ENCODE measurements at regions not wholly inside any gene's neighbourhood (a gene's known extent, or its start where the extent isn't known, plus 50 kb on each side); places are given as distances from the start of the nearest gene placed in this dataset.
"Not testable (repeated sequence)": the region's sequence is repeated elsewhere in the genome, so short reads cannot be mapped to it uniquely, and the experiment has no call there.

DNA sequence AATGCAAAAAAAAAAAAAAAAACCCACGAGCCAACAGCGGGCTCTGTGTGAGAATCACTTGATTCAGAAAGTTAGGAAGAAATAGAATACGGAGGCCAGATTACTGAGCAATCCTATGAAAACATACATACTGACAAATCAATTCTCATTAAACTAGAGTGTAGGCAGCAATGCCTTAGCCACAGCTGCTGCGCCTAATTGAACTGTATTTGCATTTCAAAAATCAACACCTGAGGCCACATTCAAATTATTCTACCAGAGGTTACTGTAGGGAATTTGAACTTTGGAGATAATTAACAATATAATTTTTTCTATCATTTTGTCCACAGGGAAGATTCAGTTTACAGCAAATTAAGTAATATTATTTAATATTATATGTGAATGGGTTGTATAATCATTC is 138.4 kb upstream of the PLD5 start:
- Histone ChIP-seq H2AFZ (ENCODE audit: control insufficient read depth, low read depth, low read length) (no peak overlapping the region), H3K9ac (ENCODE audit: control insufficient read depth, insufficient read depth, low read length) (no peak overlapping the region), H3K27me3 (replicated peaks in 1 of 2; ENCODE audit: control insufficient read depth in 2 of 2, insufficient read depth in 2 of 2, low read length in 1 of 2) (no peaks in the 10 kb centered on the region), H3K4me3 (no peak overlapping the region), H4K20me1 (ENCODE audit: control insufficient read depth, insufficient read depth) (no peaks in the 10 kb centered on the region), H3K36me3 (ENCODE audit: control insufficient read depth in 2 of 2, insufficient read depth in 2 of 2, low read length in 1 of 2) (no peaks in the 10 kb centered on the region), H3K4me2 (ENCODE audit: control insufficient read depth, insufficient read depth) (no peak overlapping the region), H3K9me3 (replicated peaks; ENCODE audit: control insufficient read depth, insufficient read depth, low read length) (no peaks in the 10 kb centered on the region), H3K27ac (ENCODE audit: control insufficient read depth, insufficient read depth) (no peak overlapping the region), H3K79me2 (ENCODE audit: control insufficient read depth, insufficient read depth, low read length) (no peaks in the 10 kb centered on the region), H3K4me1 (ENCODE audit: control insufficient read depth, insufficient read depth, low read length) (no peaks in the 10 kb centered on the region)
- POLR2A ChIA-PET = no interaction called here
- in situ Hi-C loops (cut with MboI) (no loop called here), intact Hi-C loops (cut with micrococcal nuclease; ENCODE audit: unreplicated experiment) (no loop called here)
- BruUV-seq (replicated peaks) = no TSS peak
- WGBS (ENCODE audit: insufficient coverage, insufficient replicate concordance, low lambda C conversion rate, missing lambda C conversion rate) = 38% methylated on average over 4 of the region's 4 CpGs
- FAIRE-seq = no peak
- RAD21 ChIA-PET (ENCODE audit: unreplicated experiment) = no interaction called here
- ATAC-seq = no peak
- SMC1A ChIA-PET (ENCODE audit: uncharacterized antibody, unreplicated experiment) = no interaction called here
- CTCF ChIA-PET = interaction anchor here (0.8 to 1.4 kb wide), 2 partner anchors 11 to 53 kb away, joined by 3 to 4 read pairs; no protein-coding TSS in a partner anchor
- TF ChIP-seq ZBED1 (IDR thresholded peaks at IDR 0.05; ENCODE audit: borderline replicate concordance) (no peak), ZNF24 (IDR thresholded peaks at IDR 0.05) (no peak), ZNF274 (IDR thresholded peaks at IDR 0.05; ENCODE audit: insufficient read depth, insufficient read length) (no peak), GABPA (IDR thresholded peaks at IDR 0.05; ENCODE audit: low read depth) (no peak), JUND (IDR thresholded peaks at IDR 0.05; ENCODE audit: low read depth, low read length) (no peak), TBL1XR1 (IDR thresholded peaks at IDR 0.05; ENCODE audit: low read depth, low read length) (no peak), RUNX3 (IDR thresholded peaks at IDR 0.05; ENCODE audit: low read length) (no peak), CBX3 (IDR thresholded peaks at IDR 0.05; ENCODE audit: borderline replicate concordance, low read depth) (no peak), POLR2AphosphoS5 (IDR thresholded peaks at IDR 0.05; ENCODE audit: low read length) (no peak)
- TF ChIP-seq, protein P1, sequence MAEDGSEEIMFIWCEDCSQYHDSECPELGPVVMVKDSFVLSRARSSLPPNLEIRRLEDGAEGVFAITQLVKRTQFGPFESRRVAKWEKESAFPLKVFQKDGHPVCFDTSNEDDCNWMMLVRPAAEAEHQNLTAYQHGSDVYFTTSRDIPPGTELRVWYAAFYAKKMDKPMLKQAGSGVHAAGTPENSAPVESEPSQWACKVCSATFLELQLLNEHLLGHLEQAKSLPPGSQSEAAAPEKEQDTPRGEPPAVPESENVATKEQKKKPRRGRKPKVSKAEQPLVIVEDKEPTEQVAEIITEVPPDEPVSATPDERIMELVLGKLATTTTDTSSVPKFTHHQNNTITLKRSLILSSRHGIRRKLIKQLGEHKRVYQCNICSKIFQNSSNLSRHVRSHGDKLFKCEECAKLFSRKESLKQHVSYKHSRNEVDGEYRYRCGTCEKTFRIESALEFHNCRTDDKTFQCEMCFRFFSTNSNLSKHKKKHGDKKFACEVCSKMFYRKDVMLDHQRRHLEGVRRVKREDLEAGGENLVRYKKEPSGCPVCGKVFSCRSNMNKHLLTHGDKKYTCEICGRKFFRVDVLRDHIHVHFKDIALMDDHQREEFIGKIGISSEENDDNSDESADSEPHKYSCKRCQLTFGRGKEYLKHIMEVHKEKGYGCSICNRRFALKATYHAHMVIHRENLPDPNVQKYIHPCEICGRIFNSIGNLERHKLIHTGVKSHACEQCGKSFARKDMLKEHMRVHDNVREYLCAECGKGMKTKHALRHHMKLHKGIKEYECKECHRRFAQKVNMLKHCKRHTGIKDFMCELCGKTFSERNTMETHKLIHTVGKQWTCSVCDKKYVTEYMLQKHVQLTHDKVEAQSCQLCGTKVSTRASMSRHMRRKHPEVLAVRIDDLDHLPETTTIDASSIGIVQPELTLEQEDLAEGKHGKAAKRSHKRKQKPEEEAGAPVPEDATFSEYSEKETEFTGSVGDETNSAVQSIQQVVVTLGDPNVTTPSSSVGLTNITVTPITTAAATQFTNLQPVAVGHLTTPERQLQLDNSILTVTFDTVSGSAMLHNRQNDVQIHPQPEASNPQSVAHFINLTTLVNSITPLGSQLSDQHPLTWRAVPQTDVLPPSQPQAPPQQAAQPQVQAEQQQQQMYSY (CRISPR knock-in tag; IDR thresholded peaks at IDR 0.05) = no peak
- DNase-seq (ENCODE audit: low read depth, low spot score) = no peak

- H3K4me2 ChIP-seq (ENCODE audit: control insufficient read depth, insufficient read depth) = not testable (repeated sequence)
- CTCF ChIA-PET = interaction anchor here (3.3 kb wide), 1 partner anchor 11 kb away, joined by 12 read pairs; no protein-coding TSS in a partner anchor
Measured at GRCh38 chr1:242653772-242654171, 129.3 kb upstream of the PLD5 start.

More at GRCh38 chr1:242653772-242654171, 129.3 kb upstream of the PLD5 start:
- H3K36me3 ChIP-seq (ENCODE audit: control insufficient read depth in 2 of 2, insufficient read depth in 2 of 2, low read length in 1 of 2); H2AFZ ChIP-seq (ENCODE audit: control insufficient read depth, low read depth, low read length); RAD21 ChIA-PET (ENCODE audit: unreplicated experiment); ATAC-seq; H3K9me3 ChIP-seq (replicated peaks; ENCODE audit: control insufficient read depth, insufficient read depth, low read length); POLR2A ChIA-PET; BruUV-seq (replicated peaks); H3K4me1 ChIP-seq (ENCODE audit: control insufficient read depth, insufficient read depth, low read length); H3K9ac ChIP-seq (ENCODE audit: control insufficient read depth, insufficient read depth, low read length); H4K20me1 ChIP-seq (ENCODE audit: control insufficient read depth, insufficient read depth); SMC1A ChIA-PET (ENCODE audit: uncharacterized antibody, unreplicated experiment); DNase-seq (ENCODE audit: low read depth, low spot score); intact Hi-C loops (cut with micrococcal nuclease; ENCODE audit: unreplicated experiment); H3K27ac ChIP-seq (ENCODE audit: control insufficient read depth, insufficient read depth); H3K4me3 ChIP-seq; H3K79me2 ChIP-seq (ENCODE audit: control insufficient read depth, insufficient read depth, low read length); H3K27me3 ChIP-seq (replicated peaks in 1 of 2; ENCODE audit: control insufficient read depth in 2 of 2, insufficient read depth in 2 of 2, low read length in 1 of 2); in situ Hi-C loops (cut with MboI): not testable (repeated sequence)
- peak; percentile 38 for FAIRE-seq

All from GM12878 (cell line).